GM19452 (cell line): ENCODE measurements at regions not wholly inside any gene's neighbourhood (a gene's known extent, or its start where the extent isn't known, plus 50 kb on each side); places are given as distances from the start of the nearest gene placed in this dataset.
"Not testable (repeated sequence)": the region's sequence is repeated elsewhere in the genome, so short reads cannot be mapped to it uniquely, and the experiment has no call there.

Experiments used
- ATAC-seq: cut with Tn5 transposase; IDR thresholded peaks from one replicate; pipeline ENCODE4 v1.9.1; 2021; ENCODE audit not compliant: unreplicated experiment

DNA sequence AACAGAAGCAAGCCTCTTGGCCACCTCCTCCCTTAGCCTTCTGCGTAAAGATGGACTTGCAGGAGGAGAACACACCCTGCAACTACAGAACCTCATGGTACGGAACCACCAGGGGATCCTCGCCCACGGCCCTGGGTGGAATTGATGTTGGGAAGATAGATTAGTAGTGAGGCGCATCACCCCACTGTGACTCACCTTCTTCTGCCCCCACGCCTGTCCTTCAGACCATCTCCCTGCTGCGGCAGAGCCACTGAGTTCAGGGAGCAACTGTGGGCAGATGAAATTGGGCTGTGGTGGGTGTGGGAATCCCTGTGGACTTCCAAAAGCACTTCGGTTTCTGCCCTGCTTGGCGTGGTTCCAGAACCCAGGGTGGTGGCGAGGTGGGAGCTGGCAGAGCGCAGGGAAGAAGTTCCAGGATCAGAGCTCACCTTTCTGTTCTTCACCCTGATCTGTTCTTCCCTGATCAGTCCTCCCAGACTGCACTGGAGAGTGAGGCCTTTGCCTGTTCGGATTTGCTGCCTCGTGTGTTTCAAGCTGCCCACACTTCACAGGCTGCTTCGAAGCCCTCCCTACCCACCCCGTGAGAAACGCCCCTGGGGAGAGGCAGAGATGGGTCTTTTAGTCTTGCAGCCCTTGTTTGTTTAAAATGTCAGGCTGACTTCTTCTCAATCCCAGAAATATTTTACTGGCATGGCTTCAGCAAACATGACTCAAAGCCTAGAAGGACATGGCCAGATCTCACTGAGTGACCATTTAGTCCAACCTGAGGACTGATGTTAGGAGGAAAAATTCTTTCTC is 92.8 kb upstream of the MLN start:
- no peak for ATAC-seq

DNA sequence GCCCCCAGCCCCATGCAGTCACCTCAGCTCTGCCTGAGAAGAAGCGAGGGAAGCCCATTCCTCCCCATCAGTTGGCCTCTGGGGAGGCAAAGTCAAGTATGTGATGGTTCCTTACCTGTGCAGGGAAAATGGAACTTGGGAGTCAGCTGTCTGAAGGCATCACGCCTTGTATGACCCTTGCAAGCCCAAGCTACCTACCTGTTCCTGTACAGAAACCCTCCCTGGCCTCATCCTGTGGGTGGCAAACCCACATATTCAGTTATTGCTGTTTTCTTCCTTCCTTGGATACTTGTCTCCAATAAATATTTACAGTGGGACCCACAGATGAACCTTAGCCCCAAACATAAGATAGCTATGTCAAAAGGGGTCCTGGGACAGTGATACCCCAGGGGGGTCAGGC is 92.2 kb upstream of the MLN start:
- ATAC-seq = no peak

DNA sequence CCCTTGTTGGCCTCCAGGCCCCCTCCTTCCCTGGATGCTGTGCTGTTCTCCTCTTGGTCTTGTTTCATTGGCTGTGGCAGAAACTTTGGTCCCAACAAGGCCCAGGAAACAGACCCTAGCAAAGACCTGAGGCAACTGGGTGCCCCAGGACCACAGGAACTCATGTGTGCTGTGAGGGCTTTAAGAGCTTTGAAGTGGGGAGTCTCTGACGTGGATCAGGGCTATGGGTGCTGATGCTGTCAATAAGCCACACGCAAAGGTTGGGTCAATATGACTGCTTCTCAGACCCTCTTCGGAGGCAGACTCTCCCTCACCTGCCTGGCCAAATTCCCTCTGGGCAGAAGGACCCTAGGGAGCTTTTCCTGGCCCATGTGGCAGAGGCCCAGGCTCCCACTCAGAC is 91.5 kb upstream of the MLN start:
- no peak for ATAC-seq

DNA sequence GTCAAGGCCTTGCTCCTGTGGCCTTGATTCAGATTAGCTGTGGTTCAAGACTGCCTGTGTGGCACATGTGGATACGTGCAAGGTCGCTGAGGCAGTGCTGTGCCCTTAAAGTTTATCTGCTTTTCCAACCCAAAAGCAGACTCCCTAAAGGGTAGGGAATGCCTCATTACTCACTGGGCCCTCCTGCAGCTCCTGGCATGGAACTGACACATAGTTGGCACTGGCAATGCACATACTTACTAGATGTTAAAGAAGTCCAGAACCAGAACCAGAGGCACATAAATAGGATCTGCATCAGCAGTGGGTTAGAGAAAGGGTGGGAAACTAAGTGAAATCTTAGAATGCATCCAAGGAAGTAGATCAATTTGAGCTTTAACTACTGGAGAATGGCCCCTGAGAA is 90.6 kb upstream of the MLN start:
- no peak for ATAC-seq

DNA sequence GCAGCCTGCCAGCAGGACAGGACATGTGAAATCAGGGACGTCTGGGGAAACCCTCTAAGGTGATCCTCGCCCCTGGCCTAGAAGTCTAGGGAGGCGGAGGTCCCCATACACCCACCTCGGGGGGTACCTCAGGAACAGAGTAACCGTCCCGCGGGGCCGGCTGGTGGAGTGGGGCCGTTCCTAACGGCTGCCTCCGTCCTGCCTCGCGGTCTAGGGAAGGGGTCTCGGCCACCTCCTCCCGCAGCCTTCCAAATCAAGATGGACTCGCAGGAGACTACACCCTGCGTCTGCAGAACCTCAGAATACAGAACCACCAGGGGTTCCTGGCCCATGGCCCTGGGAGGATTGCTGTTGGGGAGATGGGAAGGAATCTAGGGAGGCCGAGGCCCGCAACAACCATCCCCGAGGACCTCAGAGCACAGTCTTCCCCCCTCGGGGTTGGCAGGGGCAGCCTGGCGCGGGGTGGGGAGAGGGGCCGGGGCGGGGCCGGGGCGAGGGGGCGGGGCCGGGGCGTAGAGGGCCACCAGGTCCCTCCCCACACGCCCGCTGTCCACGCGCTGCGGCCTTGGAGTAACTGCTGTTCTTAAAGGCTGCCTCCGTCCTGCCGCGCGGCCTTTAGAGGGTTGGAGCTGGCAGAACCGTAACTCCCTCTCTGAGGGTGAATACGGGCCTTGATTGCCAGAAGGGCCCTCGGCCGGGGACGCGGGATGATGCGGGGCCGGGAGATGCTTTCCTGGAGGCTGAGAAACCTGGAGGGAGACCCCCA is 89.0 kb upstream of the MLN start:
- ATAC-seq = no peak

DNA sequence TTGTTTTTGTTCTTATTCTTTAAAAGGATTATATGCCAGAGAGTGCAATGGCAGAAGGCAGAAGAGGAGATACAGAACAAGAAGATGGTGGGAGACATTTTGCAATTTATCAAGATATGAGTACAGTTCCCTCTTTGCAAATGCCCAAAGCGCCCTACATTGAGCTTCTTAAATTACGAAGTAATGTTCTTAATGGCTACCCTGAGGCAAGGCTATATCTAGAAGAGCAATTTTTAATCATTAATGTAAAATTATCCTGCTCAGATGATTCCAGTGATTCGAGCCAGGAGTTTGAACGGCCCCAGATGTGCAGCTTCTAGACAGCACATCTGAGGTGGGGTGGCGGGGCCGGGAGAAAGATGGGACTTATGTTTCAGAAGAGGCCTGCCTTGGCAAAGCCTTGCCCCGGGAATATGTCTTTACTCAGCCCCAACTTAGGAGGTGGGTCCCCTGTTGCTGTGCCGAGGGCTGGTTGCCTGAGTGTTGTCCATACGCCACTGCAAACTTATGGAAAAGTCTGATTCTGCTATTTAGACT is 84.9 kb upstream of the MLN start:
- ATAC-seq = no peak

DNA sequence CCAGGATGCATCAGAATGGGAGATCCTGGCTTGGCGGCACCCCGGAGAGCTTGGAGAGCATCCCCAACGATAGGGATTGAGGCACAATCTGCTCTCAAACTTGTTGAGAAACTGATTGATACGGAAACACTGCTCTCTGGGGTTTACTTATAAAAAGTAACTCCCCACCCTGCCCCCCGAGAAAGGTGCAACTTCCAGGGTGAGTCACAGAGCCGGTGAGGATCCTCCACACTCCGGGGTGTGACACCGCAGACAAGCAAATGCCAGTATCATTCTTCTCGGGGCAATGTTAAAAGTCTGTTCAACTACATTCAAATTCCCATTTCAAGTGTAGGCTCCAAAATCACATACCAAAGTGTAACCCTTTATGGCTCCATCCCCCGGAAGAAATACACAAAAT is 84.4 kb upstream of the MLN start:
- ATAC-seq = no peak

DNA sequence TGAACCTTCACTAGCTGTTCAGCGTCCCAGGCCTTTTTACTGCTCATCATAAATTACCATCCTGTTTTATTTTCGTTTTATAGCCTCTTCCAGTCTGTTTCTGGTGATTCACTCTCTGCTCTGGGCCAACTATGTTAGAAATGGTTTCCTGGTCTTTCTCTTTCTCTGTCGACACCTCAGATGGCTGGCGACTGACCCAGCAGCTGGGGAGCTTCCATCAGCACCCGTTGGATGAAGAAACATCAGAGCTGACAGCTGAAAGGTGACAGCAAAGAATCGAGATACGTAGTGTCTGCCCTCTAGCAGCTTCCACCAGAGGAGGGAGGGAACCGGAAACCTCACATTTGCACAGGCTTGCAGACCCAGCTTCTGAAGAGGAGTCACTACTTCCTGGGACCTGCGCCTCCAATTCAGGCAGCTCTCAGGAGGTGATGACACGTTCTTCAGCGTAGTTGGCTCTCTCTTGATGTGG is 82.9 kb upstream of the MLN start:
- ATAC-seq = no peak

DNA sequence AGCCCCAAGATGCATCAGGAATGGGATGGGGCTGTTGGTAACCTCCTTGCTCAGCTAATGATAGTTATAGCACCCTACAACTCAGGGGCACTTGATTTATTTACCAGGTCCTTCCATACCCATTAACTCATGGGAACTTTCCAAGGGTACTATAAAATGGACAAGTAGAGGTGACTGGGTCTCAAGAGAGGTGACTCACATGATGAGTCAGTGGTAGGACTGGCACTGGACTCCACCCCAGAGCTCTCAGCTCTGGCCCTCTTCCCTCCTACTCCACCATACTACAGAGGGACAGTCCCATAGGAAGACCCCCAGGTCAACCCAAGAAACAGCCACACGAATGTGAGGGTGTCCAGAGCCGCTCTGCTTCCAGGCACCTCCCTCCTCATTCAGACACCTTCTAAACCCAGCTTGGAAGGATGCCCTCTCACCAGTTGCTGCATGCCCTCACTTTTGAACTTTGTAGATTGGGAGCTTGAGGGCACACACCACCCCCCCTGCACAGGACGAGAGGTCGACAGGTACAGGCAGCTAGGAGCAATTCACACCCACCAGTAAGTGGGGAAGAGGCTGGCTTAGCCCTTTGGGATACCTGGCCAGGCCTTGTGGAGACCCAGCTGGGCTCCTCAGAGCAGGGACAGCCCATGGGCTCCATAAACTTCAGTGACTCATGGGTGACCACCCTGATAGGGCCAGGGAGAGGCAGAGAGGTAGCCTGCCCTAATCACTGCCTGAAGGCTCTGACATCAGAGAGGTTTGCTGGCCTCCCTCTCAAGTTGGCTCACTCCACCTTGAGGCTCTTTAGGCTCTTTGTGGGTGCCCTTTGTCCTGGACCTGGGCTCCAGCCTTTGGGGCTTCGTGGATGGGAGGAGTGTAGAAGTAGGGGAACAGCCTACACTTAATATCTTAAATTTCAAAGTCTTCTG is 81.6 kb upstream of the MLN start:
- ATAC-seq = no peak

DNA sequence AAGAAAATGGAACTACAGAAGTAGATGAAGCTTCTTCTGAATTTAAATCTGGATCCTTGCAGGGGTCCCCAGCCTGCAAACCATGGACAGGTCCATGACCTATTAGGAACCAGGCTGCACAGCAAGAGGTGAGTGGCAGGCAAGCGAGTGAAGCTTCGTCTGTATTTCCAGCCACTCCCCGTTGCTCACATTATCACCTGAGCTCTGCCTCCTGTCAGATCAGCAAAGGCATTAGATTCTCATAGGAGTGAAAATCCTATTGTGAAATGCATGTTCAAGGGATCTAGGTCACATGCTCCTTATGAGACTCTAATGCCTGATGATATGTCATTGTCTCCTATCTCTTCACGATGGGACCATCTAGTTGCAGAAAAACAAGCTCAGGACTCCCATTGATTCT is 79.8 kb upstream of the MLN start:
- ATAC-seq = not testable (repeated sequence)

DNA sequence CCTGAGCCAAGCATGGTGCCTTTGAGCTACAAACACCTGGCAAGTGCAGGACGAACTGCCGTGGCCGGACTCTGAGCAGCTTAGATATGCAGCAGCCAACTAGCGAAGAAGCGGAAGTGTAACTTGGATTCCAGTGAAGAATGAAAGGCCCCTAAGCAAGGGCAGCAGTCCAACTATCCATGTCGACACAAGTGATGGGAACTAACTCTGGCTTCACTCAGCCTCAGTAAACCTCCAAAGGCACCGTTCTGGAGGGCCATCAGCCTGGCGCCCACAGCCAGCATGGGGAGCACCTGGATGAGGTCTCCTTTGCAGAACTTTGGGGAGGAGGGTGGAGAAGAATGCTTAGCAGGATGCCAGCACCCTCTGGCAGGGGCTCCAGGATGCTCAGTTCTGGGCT is 78.4 kb upstream of the MLN start:
- no peak for ATAC-seq

DNA sequence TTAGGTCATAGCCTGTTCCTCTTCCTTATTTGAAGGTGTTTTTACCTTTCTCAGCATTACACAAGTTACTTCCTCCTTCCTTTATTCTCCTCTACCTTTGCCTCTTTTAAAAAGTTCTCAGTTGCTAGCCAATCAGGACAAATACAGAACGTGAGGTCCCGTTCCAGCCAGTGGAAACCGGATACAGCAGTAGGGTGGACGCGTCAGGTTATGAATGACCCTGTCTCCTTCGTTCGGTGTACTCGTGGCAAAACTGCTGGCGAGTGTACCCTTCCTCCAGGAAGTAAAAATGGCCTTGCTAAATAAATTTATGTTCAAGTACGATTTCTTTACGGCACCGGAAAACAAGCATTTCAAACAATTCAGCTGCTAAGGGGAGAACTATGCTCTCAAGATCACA is 77.0 kb upstream of the MLN start:
- no peak for ATAC-seq

DNA sequence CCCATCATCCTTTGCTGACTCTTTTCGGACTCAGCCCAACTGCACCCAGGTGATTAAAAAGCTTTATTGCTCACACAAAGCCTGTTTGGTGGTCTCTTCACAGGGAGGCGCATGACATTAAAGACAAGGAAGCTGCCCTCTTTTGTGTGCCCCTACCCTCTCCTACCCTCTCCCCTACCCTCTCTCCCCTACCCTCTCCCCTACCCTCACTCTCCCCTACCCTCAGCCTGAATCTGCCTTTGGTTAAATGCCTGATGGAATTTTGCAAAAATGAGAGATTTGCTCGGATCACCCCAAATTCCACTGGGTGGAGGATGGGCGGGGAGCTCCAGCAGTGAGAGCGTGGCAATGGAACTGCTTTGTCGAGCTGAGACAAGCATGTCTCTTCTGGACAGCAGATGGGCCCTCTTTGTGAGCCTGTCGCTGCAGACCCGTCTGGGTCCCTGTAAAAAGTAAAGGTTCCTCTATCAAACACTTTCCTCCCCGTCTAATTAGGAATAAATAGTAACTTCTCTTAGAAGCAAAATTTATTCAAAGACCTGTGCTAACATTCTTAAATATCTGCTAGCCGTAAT is 76.4 kb upstream of the MLN start:
- no peak for ATAC-seq

DNA sequence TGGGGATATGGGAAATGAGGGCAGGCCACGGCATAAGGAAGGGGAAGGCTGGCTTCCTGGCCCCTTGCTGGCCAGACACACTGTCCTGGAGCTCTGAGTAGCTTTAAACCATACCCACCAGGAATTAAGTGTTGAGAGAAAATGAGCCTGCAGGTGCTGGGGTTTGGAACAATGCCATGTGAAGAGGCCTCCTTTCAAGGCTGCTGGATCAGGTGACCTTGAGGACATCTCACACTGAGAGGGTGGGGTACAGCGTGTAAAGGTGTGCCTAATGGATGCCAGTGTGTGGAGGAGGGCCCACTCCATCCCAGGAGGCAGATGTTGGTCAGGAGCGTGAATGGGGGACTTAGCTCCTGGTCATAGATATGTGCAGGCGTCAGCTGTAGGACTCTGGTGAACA is 74.8 kb upstream of the MLN start:
- ATAC-seq = no peak

DNA sequence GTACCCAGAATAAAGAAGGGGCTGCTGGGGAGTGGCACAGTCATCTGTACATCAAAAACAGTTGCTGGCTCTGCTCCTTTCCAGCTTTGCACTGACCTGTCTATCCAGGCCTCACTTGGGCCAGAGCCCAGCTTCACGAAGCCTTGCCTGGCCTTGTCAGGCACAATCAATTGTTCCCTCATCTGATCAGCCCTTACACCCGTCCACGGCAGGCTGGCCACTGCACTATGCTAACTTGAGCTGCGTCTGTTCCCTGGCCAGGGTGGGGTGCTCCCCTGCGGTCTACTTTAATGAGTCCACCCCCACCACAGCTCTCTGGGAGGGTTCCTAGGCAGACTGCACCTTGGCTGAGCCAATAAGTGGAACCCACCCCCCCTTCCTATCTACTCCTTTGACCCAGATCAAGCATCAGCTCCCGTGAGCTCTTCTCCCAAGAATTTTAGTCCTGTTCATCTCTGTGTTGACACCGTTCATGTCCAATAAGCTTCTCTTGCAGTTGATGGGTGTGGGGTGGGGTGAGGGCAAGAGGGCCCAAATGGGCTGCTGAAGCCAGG is 74.3 kb upstream of the MLN start:
- ATAC-seq = no peak

DNA sequence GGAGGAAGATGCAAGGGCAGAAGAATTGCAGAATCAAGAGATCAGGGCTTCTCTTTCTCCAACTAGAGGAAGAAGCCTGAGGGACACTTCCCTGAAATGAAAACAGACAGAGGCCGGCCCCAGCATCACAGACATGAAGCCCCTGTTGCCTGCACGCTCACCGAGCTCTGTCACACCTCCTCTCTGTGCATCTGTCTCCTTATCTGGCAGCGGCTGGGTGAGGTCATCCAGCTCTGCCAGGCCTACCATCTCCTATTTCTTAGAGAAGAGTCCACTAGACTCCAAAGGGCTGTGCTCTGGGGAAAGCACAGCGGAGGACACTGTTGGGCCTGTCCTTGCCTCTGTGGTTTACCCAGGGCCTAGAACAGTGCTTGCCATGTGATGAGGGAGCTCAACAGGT is 71.9 kb upstream of the MLN start:
- no peak for ATAC-seq

DNA sequence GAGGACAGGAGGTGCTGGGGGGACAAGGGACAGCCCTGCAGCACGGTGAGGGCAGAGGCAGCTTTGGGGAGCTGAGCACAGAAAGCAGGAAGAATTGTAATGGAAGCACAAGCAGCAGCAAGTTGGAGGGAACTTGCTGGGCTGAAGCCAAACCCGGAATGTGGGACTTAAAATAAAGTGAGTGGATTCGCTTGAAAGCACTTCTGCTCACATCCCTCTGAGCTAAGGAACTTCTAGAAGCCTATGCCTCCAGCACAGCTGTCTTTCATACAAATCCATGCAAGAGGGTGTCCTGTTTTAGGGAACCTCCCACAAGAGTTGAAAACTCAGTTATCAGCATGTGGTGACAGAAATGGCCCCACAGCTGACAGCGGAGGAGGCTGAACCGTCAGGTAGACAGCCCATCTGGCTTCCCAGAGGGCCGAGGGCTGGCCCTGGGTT is 71.4 kb upstream of the MLN start:
- no peak for ATAC-seq

DNA sequence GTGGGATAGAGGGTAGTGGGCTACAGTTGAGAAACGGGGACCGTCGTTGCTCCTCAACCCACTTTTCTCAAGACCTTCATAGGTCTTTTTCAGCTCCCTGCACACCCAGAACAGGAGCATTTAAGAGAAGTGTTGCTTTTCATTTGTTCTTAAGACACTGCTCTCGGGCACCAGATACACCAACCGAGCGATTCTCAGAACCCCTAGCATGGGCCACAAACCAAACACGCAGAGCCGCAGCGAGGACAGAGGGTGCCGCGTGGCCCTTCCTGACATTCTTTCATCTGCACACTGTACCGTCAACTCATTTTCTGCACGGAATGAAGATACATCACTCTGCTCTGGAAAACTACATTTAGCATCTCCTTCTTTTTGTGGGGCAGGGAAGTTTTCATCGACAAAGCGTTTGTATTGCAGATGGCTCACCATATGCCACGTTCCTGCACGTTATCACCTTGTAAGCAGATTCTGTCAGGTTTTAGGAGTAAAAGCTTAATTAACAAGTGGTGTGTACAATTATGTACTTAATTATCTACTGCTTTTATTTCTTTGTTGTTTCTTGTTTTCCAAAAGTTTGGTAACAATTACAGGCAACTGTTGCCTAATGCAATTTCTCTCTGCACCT is 70.4 kb upstream of the MLN start:
- no peak for ATAC-seq

DNA sequence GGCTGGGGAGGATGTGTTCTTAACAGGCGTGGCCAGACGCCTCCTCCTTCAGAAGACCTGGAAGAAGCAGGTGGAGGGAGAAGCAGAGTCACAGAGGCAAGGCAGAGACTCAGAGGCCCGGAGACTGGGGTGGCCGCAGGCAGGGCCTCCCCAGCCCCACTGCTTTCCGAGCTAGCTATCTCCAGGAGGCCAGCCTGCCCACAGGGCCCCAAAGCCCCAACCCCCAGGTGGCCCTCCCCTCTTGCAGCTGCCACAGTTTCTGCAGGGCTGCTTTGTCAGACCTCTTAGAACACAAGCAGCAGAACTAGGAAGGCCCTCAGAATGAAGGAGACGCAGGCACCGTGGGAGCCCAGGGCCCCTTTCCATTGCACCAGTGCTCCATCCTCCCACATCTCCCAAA is 69.0 kb upstream of the MLN start:
- no peak for ATAC-seq

DNA sequence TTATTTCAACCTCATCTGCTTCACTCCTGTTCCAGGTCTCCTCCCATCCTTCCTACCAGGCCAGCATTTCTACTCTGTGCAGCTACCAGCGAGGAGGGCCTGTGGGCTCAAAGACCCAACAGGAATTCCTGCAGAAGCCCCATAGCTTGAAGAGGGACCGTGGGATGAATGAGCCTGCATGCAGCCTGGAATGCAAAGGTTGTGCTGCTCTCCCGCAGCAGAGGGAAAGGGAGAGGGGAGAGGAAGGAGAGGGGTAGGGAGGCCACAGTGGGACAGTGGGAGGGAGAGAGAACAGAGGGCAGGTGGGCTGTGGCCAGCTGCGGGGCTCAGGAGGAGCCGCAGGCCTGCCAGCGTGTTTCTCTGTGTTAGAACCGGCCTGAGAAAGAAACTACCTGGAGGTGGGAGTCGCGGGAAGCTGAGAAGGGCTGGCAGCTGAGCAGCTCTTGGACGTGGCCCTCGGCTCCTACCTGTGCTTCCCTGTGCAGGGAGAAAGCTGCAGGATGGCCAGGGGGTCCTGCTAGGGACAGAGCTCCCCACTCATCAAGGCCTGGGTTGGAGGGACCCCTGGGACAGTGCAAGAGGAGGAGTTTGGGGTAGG is 66.1 kb upstream of the MLN start:
- ATAC-seq = no peak
